Endothelial cell (in vitro differentiated cells): ENCODE measurements at regions not wholly inside any gene's neighbourhood (a gene's known extent, or its start where the extent isn't known, plus 50 kb on each side); places are given as distances from the start of the nearest gene placed in this dataset.

Experiments used
- DNase-seq: peaks from one replicate; pipeline ENCODE4 v3.0.0; 2021; ENCODE audit warnings: low spot score
- H3K27ac Mint-ChIP-seq: one replicate; pipeline ENCODE4 v1.8.0; 2021; ENCODE audit warnings: mixed read lengths, inconsistent platforms; ENCODE audit not compliant: unreplicated experiment
- H3K27me3 Mint-ChIP-seq: one replicate; pipeline ENCODE4 v1.8.0; 2021; ENCODE audit warnings: mild to moderate bottlenecking, moderate library complexity, mixed read lengths, inconsistent platforms; ENCODE audit not compliant: unreplicated experiment
- H3K36me3 Mint-ChIP-seq: one replicate; pipeline ENCODE4 v1.8.0; 2021; ENCODE audit warnings: mild to moderate bottlenecking, low read depth, mixed read lengths, inconsistent platforms; ENCODE audit not compliant: unreplicated experiment
- H3K4me1 Mint-ChIP-seq: one replicate; pipeline ENCODE4 v1.8.0; 2021; ENCODE audit warnings: mild to moderate bottlenecking, mixed read lengths, inconsistent platforms; ENCODE audit not compliant: unreplicated experiment
- H3K4me3 Mint-ChIP-seq: one replicate; pipeline ENCODE4 v1.8.0; 2021; ENCODE audit warnings: mild to moderate bottlenecking, mixed read lengths, inconsistent platforms; ENCODE audit not compliant: unreplicated experiment
- H3K9me3 Mint-ChIP-seq: one replicate; pipeline ENCODE4 v1.8.0; 2021; ENCODE audit warnings: mixed read lengths, inconsistent platforms; ENCODE audit not compliant: unreplicated experiment
- CTCF ChIP-seq: fragments of 200-600 bp; sonication (generic); IDR thresholded peaks from one replicate; pipeline ENCODE4 v1.5.0; 2021; ENCODE audit warnings: antibody characterized with exemption; ENCODE audit not compliant: unreplicated experiment

GRCh38 chr22:49373801-49374226 lies 453.9 kb downstream of the BRD1 start:
- no peak for TF ChIP-seq CTCF
- Mint-ChIP-seq H3K27me3 (peaks cover 4% of the 10 kb centered on the region), H3K4me1 (no peaks in the 10 kb centered on the region), H3K4me3 (no peak overlapping the region), H3K27ac (no peak overlapping the region), H3K9me3 (no peaks in the 10 kb centered on the region), H3K36me3 (no peaks in the 10 kb centered on the region)
- DNase-seq: peak; percentile 2

DNA sequence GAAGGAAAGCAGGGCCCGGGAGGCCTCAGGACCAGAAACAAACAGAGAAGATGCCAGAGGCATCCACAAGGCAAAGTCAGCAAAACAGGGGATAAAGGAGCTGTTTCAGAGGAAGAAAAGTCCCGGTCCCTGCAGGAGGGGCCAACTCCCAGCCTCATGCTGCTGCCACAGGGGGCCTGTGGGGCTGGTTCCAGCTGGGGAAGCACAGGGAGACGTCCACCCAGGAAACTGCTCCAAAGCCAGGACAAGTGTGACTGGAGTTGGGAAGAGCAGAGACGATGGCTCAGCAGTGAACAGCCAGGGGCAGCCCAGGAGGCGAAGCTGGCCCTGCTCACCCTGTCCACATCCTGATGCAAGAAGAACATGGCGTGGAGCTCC lies 454.4 kb downstream of the BRD1 start:
- peak; percentile 2 for DNase-seq
- Mint-ChIP-seq H3K36me3 (no peaks in the 10 kb centered on the region), H3K4me3 (no peak overlapping the region), H3K27me3 (peaks cover 4% of the 10 kb centered on the region), H3K4me1 (no peaks in the 10 kb centered on the region), H3K9me3 (no peaks in the 10 kb centered on the region), H3K27ac (no peak overlapping the region)
- TF ChIP-seq CTCF: no peak

GRCh38 chr22:49372530-49373288 lies 455.0 kb downstream of the BRD1 start:
- Mint-ChIP-seq H3K4me1 (no peaks in the 10 kb centered on the region), H3K9me3 (no peaks in the 10 kb centered on the region), H3K4me3 (no peak overlapping the region), H3K27me3 (peaks cover 4% of the 10 kb centered on the region), H3K36me3 (no peaks in the 10 kb centered on the region), H3K27ac (no peak overlapping the region)
- peak; percentile 9 for DNase-seq
- no peak for TF ChIP-seq CTCF

DNA sequence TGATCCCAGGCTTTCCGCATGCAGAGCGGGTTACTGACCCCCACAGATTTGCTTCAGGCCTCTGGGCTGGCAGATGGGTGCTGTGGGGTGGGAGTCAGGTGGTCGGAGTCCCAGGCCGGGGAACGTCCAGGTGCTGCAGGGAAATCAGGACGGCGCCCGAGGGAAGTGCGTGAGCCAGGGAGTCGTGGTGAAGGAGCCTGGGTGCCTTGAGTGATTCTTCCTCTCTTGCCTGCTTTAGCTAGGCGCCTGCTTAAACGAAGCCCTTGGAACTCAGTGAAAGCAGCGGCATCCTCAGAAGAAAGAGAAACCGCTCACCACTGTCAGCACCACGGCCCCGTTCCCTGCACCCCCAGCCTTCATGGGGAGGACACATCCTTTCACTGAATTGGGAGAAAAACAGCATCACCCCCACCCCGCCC lies 455.6 kb downstream of the BRD1 start:
- DNase-seq: peak; percentile 1
- no peak overlapping the region for H3K27ac Mint-ChIP-seq
- no peaks in the 10 kb centered on the region for H3K4me1 Mint-ChIP-seq
- TF ChIP-seq CTCF: no peak
- H3K4me3 Mint-ChIP-seq: no peak overlapping the region
- no peaks in the 10 kb centered on the region for H3K36me3 Mint-ChIP-seq
- no peaks in the 10 kb centered on the region for H3K9me3 Mint-ChIP-seq
- H3K27me3 Mint-ChIP-seq: peaks cover 4% of the 10 kb centered on the region

DNA sequence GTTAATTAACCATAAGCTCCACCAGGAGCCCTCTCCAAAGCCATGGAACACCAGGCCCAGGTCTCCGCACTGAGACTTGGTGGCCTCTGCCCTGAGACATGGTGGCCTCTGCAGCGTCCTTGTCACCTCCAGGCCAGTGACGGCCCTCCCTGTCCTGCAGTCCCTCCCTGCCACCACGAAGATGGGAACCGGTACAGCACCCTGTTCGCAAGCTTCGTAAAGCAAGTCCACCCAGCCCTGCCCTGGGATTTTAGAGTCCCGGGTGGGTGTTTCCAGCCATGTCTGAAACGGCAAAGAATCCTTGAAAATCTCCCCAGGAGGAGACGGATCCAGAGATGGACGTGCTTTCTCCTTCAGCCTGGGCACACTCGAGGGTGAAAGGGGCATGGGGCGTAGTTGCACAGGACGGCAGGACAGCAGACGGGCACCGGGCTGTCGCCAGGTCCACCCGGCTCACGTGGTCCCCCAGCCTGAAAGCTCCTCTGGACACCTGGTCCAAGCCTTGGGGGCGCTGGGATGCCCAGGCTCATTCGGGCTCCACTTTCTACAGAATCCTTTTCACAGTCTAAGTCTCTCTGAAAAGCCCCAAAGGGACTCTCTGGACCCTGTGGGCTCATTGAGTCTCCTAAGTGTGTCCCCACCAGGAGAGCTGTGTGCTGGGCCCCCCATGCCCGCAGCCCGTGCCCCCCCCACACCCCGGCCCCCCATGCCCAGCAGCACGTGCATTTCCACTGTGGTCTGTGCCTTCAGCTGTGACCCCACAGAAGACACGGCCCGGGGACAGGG lies 456.2 kb downstream of the BRD1 start:
- TF ChIP-seq CTCF: no peak
- Mint-ChIP-seq H3K9me3 (no peaks in the 10 kb centered on the region), H3K4me3 (no peak overlapping the region), H3K27me3 (peaks cover 4% of the 10 kb centered on the region), H3K4me1 (no peaks in the 10 kb centered on the region), H3K36me3 (no peaks in the 10 kb centered on the region), H3K27ac (no peak overlapping the region)
- DNase-seq: peak; percentile 2
